Esophagus muscularis mucosa (tissue), 4 donors: ENCODE measurements at regions not wholly inside any gene's neighbourhood (a gene's known extent, or its start where the extent isn't known, plus 50 kb on each side); places are given as distances from the start of the nearest gene placed in this dataset.

Experiments used
- DNase-seq: peaks from one replicate; pipeline ENCODE4 v3.0.0-alpha.2; 2017; ENCODE audit errors: extremely low spot score
- H3K27ac ChIP-seq, 4 donors: fragments of 200-600 bp; sonication (generic); replicated peaks in 1 of 4; 1 replicate in 3 of 4; 2 replicates in 1 of 4; pipeline ENCODE4 v1.5.1; 2016 to 2019; ENCODE audit warnings: mild to moderate bottlenecking in 1 of 4
- H3K27me3 ChIP-seq, 4 donors: fragments of 200-600 bp; sonication (generic); one replicate each; pipeline versions ENCODE4 v1.5.1 to v1.6.0; 2016 to 2019
- H3K36me3 ChIP-seq, 4 donors: fragments of 200-600 bp; sonication (generic); one replicate each; pipeline ENCODE4 v1.5.1; 2016 to 2019
- H3K4me1 ChIP-seq, 4 donors: fragments of 200-600 bp; sonication (generic); one replicate each; pipeline ENCODE4 v1.5.1; 2016 to 2019
- H3K4me3 ChIP-seq, 4 donors: fragments of 200-600 bp; sonication (generic); 1 replicate in 2 of 4; 2 replicates in 2 of 4; pipeline ENCODE4 v1.5.1; 2016 to 2019; ENCODE audit warnings: mild to moderate bottlenecking in 4 of 4, moderate library complexity in 1 of 4
- H3K9me3 ChIP-seq, 4 donors: fragments of 200-600 bp; sonication (generic); 1 replicate in 3 of 4; 2 replicates in 1 of 4; pipeline ENCODE4 v1.5.1; 2016 to 2019
- CTCF ChIP-seq, 3 experiments: fragments of 200-600 bp in 2 of 3; fragments of 450-650 bp in 1 of 3; sonication (generic) in 2 of 3; IDR thresholded peaks; one replicate each; pipeline ENCODE4 v1.5.1; 2017 to 2019; ENCODE audit warnings: antibody characterized with exemption in 3 of 3, mild to moderate bottlenecking in 2 of 3, moderate library complexity in 1 of 3
- EP300 ChIP-seq: sonication (generic); formaldehyde crosslinking; IDR thresholded peaks from one replicate; pipeline ENCODE4 v1.6.1; 2017; ENCODE audit warnings: antibody characterized with exemption
- POLR2A ChIP-seq: fragments of 450-650 bp; IDR thresholded peaks from one replicate; pipeline ENCODE4 v1.6.1; 2017; ENCODE audit warnings: antibody characterized with exemption, moderate library complexity, mild to moderate bottlenecking, low read depth
- POLR2AphosphoS5 ChIP-seq, 2 donors: sonication (generic); formaldehyde crosslinking; IDR thresholded peaks; one replicate each; pipeline ENCODE4 v1.6.1; 2017; ENCODE audit warnings: antibody characterized with exemption in 2 of 2
- WGBS: methylation state at CpG from one replicate; pipeline ENCODE4 v1.1.5; 2018; 5-methylcytosine and 5-hydroxymethylcytosine counted together
- intact Hi-C: fragments of 100-400 bp; cut with DNase I; formaldehyde crosslinking; loops from one replicate; pipeline ENCODE4 v1.15.1; 2023

- Histone ChIP-seq H3K4me1 (no peaks in the 10 kb centered on the region), H3K27me3 (no peaks in the 10 kb centered on the region), H3K36me3 (no peaks in the 10 kb centered on the region), H3K27ac (no peak overlapping the region), H3K4me3 (no peak overlapping the region), H3K9me3 (peaks cover 0 to 26% (median 13%) of the 10 kb centered on the region in 4 donors)
- no peak for DNase-seq
- 73% methylated on average over 2 of the region's 2 CpGs for WGBS
- TF ChIP-seq POLR2A (no peak), CTCF (IDR thresholded peaks at IDR 0.05) (no peak), POLR2AphosphoS5 (IDR thresholded peaks at IDR 0.05) (no peak), EP300 (no peak)
- intact Hi-C loops, result no loop called here
These were observed 198.2 kb downstream of the SEC16B start for GRCh38 chr1:177771688-177772087.

GRCh38 chr1:177770096-177770495, 199.8 kb downstream of the SEC16B start:
- Histone ChIP-seq H3K27me3 (no peaks in the 10 kb centered on the region), H3K9me3 (peaks cover 0 to 26% (median 13%) of the 10 kb centered on the region in 4 donors), H3K4me1 (no peaks in the 10 kb centered on the region), H3K27ac (no peak overlapping the region), H3K36me3 (no peaks in the 10 kb centered on the region), H3K4me3 (no peak overlapping the region)
- intact Hi-C loops, result no loop called here
- TF ChIP-seq POLR2AphosphoS5 (IDR thresholded peaks at IDR 0.05), result no peak
- TF ChIP-seq POLR2A, result no peak
- TF ChIP-seq CTCF (IDR thresholded peaks at IDR 0.05), result no peak
- no peak for TF ChIP-seq EP300
- no peak for DNase-seq

GRCh38 chr1:177755851-177756560, 213.9 kb downstream of the SEC16B start:
- peaks cover 0 to 4% (median 0%) of the 10 kb centered on the region in 4 donors for H3K27me3 ChIP-seq
- 44% methylated on average over 7 of the region's 7 CpGs for WGBS

GRCh38 chr1:177754603-177755002, 215.3 kb downstream of the SEC16B start:
- WGBS, result 30% methylated on average over 2 of the region's 2 CpGs
- H3K4me1 ChIP-seq, result no peaks in the 10 kb centered on the region
- intact Hi-C loops, result no loop called here
- no peak for DNase-seq
- no peaks in the 10 kb centered on the region for H3K36me3 ChIP-seq
- H3K9me3 ChIP-seq, result peaks cover 0 to 7% (median 0%) of the 10 kb centered on the region in 4 donors
- TF ChIP-seq CTCF (IDR thresholded peaks at IDR 0.05), result no peak
- no peak for TF ChIP-seq POLR2A
- TF ChIP-seq POLR2AphosphoS5 (IDR thresholded peaks at IDR 0.05), result no peak
- no peak for TF ChIP-seq EP300
- peaks cover 0 to 4% (median 0%) of the 10 kb centered on the region in 4 donors for H3K27me3 ChIP-seq
- no peak overlapping the region for H3K27ac ChIP-seq
- no peak overlapping the region for H3K4me3 ChIP-seq

More at GRCh38 chr1:177755851-177756560, 213.9 kb downstream of the SEC16B start:
- Histone ChIP-seq H3K36me3 (no peaks in the 10 kb centered on the region), H3K9me3 (peaks cover 0 to 10% (median 0%) of the 10 kb centered on the region in 4 donors), H3K4me3 (no peak overlapping the region), H3K27ac (no peak overlapping the region), H3K4me1 (no peaks in the 10 kb centered on the region)
- DNase-seq, result no peak
- TF ChIP-seq POLR2A (no peak), CTCF (IDR thresholded peaks at IDR 0.05) (no peak), EP300 (no peak), POLR2AphosphoS5 (IDR thresholded peaks at IDR 0.05) (no peak)
- intact Hi-C loops, result no loop called here

GRCh38 chr1:177753655-177754054, 216.2 kb downstream of the SEC16B start:
- Histone ChIP-seq H3K4me3 (no peak overlapping the region), H3K27me3 (peaks cover 0 to 4% (median 0%) of the 10 kb centered on the region in 4 donors), H3K4me1 (no peaks in the 10 kb centered on the region), H3K36me3 (no peaks in the 10 kb centered on the region), H3K27ac (no peak overlapping the region), H3K9me3 (no peaks in the 10 kb centered on the region)
- 52% methylated on average over 5 of the region's 5 CpGs for WGBS
- TF ChIP-seq POLR2AphosphoS5 (IDR thresholded peaks at IDR 0.05), result no peak
- no peak for TF ChIP-seq POLR2A
- no peak for TF ChIP-seq CTCF (IDR thresholded peaks at IDR 0.05)
- no peak for TF ChIP-seq EP300
- intact Hi-C loops, result no loop called here
- no peak for DNase-seq
